HG03460 (cell line): ENCODE measurements at regions not wholly inside any gene's neighbourhood (a gene's known extent, or its start where the extent isn't known, plus 50 kb on each side); places are given as distances from the start of the nearest gene placed in this dataset.
A peak's percentile ranks its signal among the peaks of the same experiment; 100 is the strongest.
"Not testable (repeated sequence)": the region's sequence is repeated elsewhere in the genome, so short reads cannot be mapped to it uniquely, and the experiment has no call there.

Experiments
- ATAC-seq: cut with Tn5 transposase; IDR thresholded peaks from one replicate; pipeline ENCODE4 v1.9.1; 2021; ENCODE audit not compliant: unreplicated experiment

GRCh38 chr4:184282251-184282713, 64.6 kb upstream of the ENPP6 start:
- peak; percentile 32 for ATAC-seq

GRCh38 chr4:184281231-184282139, 63.8 kb upstream of the ENPP6 start:
- ATAC-seq = peak; percentile 26

GRCh38 chr4:184280591-184281071, 63.0 kb upstream of the ENPP6 start:
- peak; percentile 30 for ATAC-seq

GRCh38 chr4:184280137-184280536, 62.5 kb upstream of the ENPP6 start:
- no peak for ATAC-seq

GRCh38 chr4:184279496-184280061, 61.9 kb upstream of the ENPP6 start:
- no peak for ATAC-seq

GRCh38 chr4:184277769-184278168, 60.1 kb upstream of the ENPP6 start:
- ATAC-seq = not testable (repeated sequence)

- not testable (repeated sequence) for ATAC-seq
Measured at GRCh38 chr4:184277010-184277409, 59.3 kb upstream of the ENPP6 start.

- not testable (repeated sequence) for ATAC-seq
Measured at GRCh38 chr4:184276346-184276745, 58.7 kb upstream of the ENPP6 start.

GRCh38 chr4:184275766-184276165, 58.1 kb upstream of the ENPP6 start:
- ATAC-seq = no peak

- no peak for ATAC-seq
Measured at GRCh38 chr4:184274286-184274951, 56.7 kb upstream of the ENPP6 start.

- no peak for ATAC-seq
Measured at GRCh38 chr4:184273166-184274147, 55.8 kb upstream of the ENPP6 start.

- no peak for ATAC-seq
Measured at GRCh38 chr4:184270808-184271413, 53.2 kb upstream of the ENPP6 start.

GRCh38 chr4:184269879-184270430, 52.3 kb upstream of the ENPP6 start:
- ATAC-seq = no peak

- no peak for ATAC-seq
Measured at GRCh38 chr4:184268584-184269160, 51.0 kb upstream of the ENPP6 start.

GRCh38 chr4:184267673-184268583, 50.3 kb upstream of the ENPP6 start:
- peak; percentile 83 for ATAC-seq
